MM.1S (cell line): ENCODE measurements at regions not wholly inside any gene's neighbourhood (a gene's known extent, or its start where the extent isn't known, plus 50 kb on each side); places are given as distances from the start of the nearest gene placed in this dataset.
"Not testable (repeated sequence)": the region's sequence is repeated elsewhere in the genome, so short reads cannot be mapped to it uniquely, and the experiment has no call there.

Source experiments
- DNase-seq: peaks from one replicate; pipeline ENCODE4 v3.0.0-alpha.2; 2015
- H2AFZ ChIP-seq: fragments of 300-600 bp; sonication (generic); 2 replicates; pipeline ENCODE4 v1.6.0; 2016; ENCODE audit warnings: antibody characterized with exemption, low read length
- H3F3A ChIP-seq: fragments of 300-600 bp; sonication (generic); 2 replicates; pipeline ENCODE4 v1.6.1; 2016; ENCODE audit warnings: mild to moderate bottlenecking, antibody characterized with exemption, low read length, moderate library complexity, mixed read lengths; ENCODE audit not compliant: insufficient read depth
- H3K27ac ChIP-seq: fragments of 300-600 bp; sonication (generic); 2 replicates; pipeline ENCODE4 v1.5.1; 2016; ENCODE audit warnings: mild to moderate bottlenecking, low read length
- H3K27me3 ChIP-seq: fragments of 300-600 bp; sonication (generic); replicated peaks from 2 replicates; pipeline ENCODE4 v1.6.0; 2016; ENCODE audit warnings: low read length; ENCODE audit not compliant: insufficient read depth
- H3K36me3 ChIP-seq: fragments of 300-600 bp; sonication (generic); replicated peaks from 2 replicates; pipeline ENCODE4 v1.6.1; 2016; ENCODE audit warnings: mild to moderate bottlenecking, low read length, mixed read lengths; ENCODE audit not compliant: insufficient read depth
- H3K4me1 ChIP-seq: fragments of 300-600 bp; sonication (generic); 2 replicates; pipeline ENCODE4 v1.6.1; 2016; ENCODE audit warnings: low read length, mixed read lengths
- H3K4me2 ChIP-seq: fragments of 300-600 bp; sonication (generic); 2 replicates; pipeline ENCODE4 v1.6.0; 2016; ENCODE audit warnings: low read depth, low read length
- H3K4me3 ChIP-seq: fragments of 300-600 bp; sonication (generic); 2 replicates; pipeline ENCODE4 v1.5.1; 2016; ENCODE audit warnings: low read length, mixed read lengths
- H3K79me2 ChIP-seq: fragments of 300-600 bp; sonication (generic); 2 replicates; pipeline ENCODE4 v1.6.1; 2016; ENCODE audit warnings: mixed run types, low read length, mixed read lengths
- H3K9ac ChIP-seq: fragments of 300-600 bp; sonication (generic); 2 replicates; pipeline ENCODE4 v1.6.1; 2016; ENCODE audit warnings: low read length, mixed read lengths
- H3K9me2 ChIP-seq: fragments of 300-600 bp; sonication (generic); replicated peaks from 2 replicates; pipeline ENCODE4 v1.6.1; 2016; ENCODE audit warnings: mild to moderate bottlenecking, low read length, mixed read lengths; ENCODE audit not compliant: insufficient read depth
- H3K9me3 ChIP-seq: fragments of 300-600 bp; sonication (generic); replicated peaks from 2 replicates; pipeline ENCODE4 v1.6.1; 2016; ENCODE audit warnings: mild to moderate bottlenecking, low read length, mixed read lengths; ENCODE audit not compliant: insufficient read depth
- H4K20me1 ChIP-seq: fragments of 300-600 bp; sonication (generic); 2 replicates; pipeline ENCODE4 v1.6.1; 2016; ENCODE audit warnings: mild to moderate bottlenecking, low read length, moderate library complexity, mixed read lengths; ENCODE audit not compliant: insufficient read depth
- CTCF ChIP-seq: fragments of 300-600 bp; sonication (generic); IDR thresholded peaks from 2 replicates; pipeline ENCODE4 v1.5.1; 2016; ENCODE audit warnings: antibody characterized with exemption, low read length, mixed read lengths
- EZH2 ChIP-seq: fragments of 300-600 bp; sonication (generic); optimal IDR thresholded peaks from 2 replicates; pipeline ENCODE3; 2017; ENCODE audit warnings: low read depth, mild to moderate bottlenecking, antibody characterized with exemption, low read length, mixed read lengths
- EZH2phosphoT487 ChIP-seq: fragments of 300-600 bp; sonication (generic); IDR thresholded peaks from 2 replicates; pipeline ENCODE4 v1.6.1; 2018; ENCODE audit warnings: antibody characterized with exemption, low read length

GRCh38 chr5:120174089-120174488 is 290.0 kb upstream of the PRR16 start:
- no peak overlapping the region for H3K4me3 ChIP-seq
- TF ChIP-seq CTCF, result no peak
- no peaks in the 10 kb centered on the region for H3K27me3 ChIP-seq
- H3K4me1 ChIP-seq, result no peaks in the 10 kb centered on the region
- H3K9me2 ChIP-seq, result no peaks in the 10 kb centered on the region
- no peaks in the 10 kb centered on the region for H3K79me2 ChIP-seq
- H3K36me3 ChIP-seq, result no peaks in the 10 kb centered on the region
- DNase-seq, result no peak
- H2AFZ ChIP-seq, result no peak overlapping the region
- H3K9ac ChIP-seq, result no peak overlapping the region
- H4K20me1 ChIP-seq, result no peaks in the 10 kb centered on the region
- no peaks in the 10 kb centered on the region for H3K9me3 ChIP-seq
- no peak overlapping the region for H3K4me2 ChIP-seq
- no peak overlapping the region for H3K27ac ChIP-seq
- no peaks in the 10 kb centered on the region for H3F3A ChIP-seq

- not testable (repeated sequence) for H4K20me1 ChIP-seq, H3K79me2 ChIP-seq, H3F3A ChIP-seq, H3K27me3 ChIP-seq, H3K27ac ChIP-seq, H3K4me1 ChIP-seq, H3K9me2 ChIP-seq, H2AFZ ChIP-seq, H3K9me3 ChIP-seq, H3K4me2 ChIP-seq, DNase-seq, H3K4me3 ChIP-seq, H3K9ac ChIP-seq, H3K36me3 ChIP-seq
Measured at GRCh38 chr5:120181238-120181637, 282.9 kb upstream of the PRR16 start.

- not testable (repeated sequence) for H3K9me2 ChIP-seq, H3F3A ChIP-seq, H3K79me2 ChIP-seq, H3K4me3 ChIP-seq, H3K9me3 ChIP-seq, DNase-seq, H3K27ac ChIP-seq, H3K9ac ChIP-seq, H3K4me1 ChIP-seq, H2AFZ ChIP-seq, H4K20me1 ChIP-seq, H3K4me2 ChIP-seq, H3K36me3 ChIP-seq, H3K27me3 ChIP-seq
Measured at GRCh38 chr5:120194650-120195049, 269.4 kb upstream of the PRR16 start.

GRCh38 chr5:120199559-120199958 is 264.5 kb upstream of the PRR16 start:
- Histone ChIP-seq H3K4me1 (no peaks in the 10 kb centered on the region), H3K36me3 (no peaks in the 10 kb centered on the region; the same call in 1 of the 2 replicates), H3K27me3 (no peaks in the 10 kb centered on the region), H3F3A (no peaks in the 10 kb centered on the region), H3K9me2 (no peaks in the 10 kb centered on the region), H3K9ac (no peak overlapping the region), H3K4me2 (no peak overlapping the region), H4K20me1 (no peaks in the 10 kb centered on the region), H2AFZ (no peak overlapping the region), H3K79me2 (no peaks in the 10 kb centered on the region), H3K27ac (no peak overlapping the region), H3K9me3 (no peaks in the 10 kb centered on the region), H3K4me3 (no peak overlapping the region)
- no peak for TF ChIP-seq EZH2
- TF ChIP-seq CTCF, result no peak
- no peak for TF ChIP-seq EZH2phosphoT487
- DNase-seq, result no peak
